Choroid plexus epithelial cell (primary cell): ENCODE measurements at regions not wholly inside any gene's neighbourhood (a gene's known extent, or its start where the extent isn't known, plus 50 kb on each side); places are given as distances from the start of the nearest gene placed in this dataset.

Experiments used
- DNase-seq: peaks from one replicate; pipeline ENCODE4 v3.0.0-alpha.2; 2010; ENCODE audit warnings: low read depth
- H3K4me3 ChIP-seq: 2 replicates; pipeline ENCODE4 v1.5.1; 2011; ENCODE audit warnings: low read depth, mild to moderate bottlenecking, control low read depth, low read length, moderate library complexity
- TF ChIP-seq, protein P1 (sequence below): conservative IDR thresholded peaks from 2 replicates; pipeline ENCODE4 v1.5.1; 2011; ENCODE audit warnings: low read depth, mild to moderate bottlenecking, control low read depth, inconsistent platforms, low read length, moderate library complexity

DNA sequence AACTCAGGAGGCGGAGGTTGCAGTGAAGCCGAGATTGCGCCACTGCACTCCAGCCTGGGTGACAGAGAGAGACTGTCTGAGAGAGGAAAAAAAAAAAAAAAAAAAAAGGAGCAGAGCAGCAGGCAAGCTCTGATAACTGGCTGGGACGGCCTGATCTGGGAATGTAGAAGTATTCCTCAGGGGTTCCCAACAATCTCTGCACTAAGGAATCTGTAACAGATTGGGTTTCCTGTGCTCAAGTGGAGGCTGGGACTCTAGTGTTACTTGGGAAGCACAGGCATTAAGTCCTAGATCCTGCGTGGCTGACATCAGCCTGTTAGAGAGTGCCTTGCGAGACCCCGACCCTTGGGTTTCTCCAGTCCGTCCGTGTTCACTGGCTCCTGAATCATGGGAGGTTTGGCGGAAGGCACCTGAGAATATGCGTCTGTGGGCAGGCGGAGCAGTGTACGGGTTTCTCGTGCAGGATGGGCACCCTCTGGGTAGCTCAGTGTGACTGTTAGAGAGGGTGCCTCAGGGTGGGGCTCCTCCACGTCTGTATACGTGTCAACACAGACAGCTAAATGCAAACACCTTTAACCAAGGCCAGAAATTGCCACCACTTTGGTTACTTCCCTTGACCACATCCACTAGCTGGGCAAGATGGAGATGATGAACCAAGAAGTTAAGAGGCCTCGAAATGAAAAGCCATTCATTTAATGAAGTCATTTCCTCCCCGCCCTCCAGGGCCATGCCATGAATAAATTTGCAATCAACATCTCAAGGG, 174.9 kb upstream of the RPL38 start:
- TF ChIP-seq, protein P1, sequence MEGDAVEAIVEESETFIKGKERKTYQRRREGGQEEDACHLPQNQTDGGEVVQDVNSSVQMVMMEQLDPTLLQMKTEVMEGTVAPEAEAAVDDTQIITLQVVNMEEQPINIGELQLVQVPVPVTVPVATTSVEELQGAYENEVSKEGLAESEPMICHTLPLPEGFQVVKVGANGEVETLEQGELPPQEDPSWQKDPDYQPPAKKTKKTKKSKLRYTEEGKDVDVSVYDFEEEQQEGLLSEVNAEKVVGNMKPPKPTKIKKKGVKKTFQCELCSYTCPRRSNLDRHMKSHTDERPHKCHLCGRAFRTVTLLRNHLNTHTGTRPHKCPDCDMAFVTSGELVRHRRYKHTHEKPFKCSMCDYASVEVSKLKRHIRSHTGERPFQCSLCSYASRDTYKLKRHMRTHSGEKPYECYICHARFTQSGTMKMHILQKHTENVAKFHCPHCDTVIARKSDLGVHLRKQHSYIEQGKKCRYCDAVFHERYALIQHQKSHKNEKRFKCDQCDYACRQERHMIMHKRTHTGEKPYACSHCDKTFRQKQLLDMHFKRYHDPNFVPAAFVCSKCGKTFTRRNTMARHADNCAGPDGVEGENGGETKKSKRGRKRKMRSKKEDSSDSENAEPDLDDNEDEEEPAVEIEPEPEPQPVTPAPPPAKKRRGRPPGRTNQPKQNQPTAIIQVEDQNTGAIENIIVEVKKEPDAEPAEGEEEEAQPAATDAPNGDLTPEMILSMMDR, result no peak
- DNase-seq, result no peak
- no peak overlapping the region for H3K4me3 ChIP-seq

DNA sequence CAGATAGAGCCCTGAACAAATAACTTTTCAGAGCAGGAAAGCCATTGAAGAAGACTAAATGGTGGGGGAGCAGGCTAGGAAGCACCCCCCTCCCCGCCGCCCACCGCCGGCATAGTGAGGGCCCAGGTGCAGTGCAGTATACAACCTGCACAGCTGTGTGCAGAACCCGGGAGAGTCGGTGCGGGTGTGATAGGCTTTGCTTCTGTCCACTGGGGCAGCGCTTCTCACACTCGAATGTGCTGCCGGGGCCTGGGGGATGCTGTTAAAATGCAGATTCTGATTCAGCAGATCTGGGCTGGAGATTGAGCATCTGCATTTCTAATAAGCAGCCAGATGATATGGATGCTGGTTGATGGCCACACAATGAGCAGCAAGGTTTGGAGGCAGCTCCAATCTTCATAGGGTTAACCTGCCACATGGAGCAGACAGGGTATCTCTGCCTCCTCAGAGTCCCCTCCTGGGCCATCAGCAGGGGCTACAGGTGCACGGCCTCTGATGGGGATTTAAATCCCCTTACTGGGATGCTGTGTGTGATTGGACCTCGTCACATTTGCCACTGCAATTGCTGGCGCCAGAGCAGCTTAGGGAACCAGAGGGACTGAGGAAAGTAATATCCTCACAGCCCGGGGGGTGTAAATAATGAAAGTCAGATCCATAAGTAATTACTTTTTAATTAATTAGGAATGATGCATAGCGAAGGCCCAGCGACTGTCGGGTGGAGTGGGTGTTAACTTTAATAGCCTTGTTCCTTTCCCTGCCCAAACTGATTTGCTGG, 172.0 kb upstream of the RPL38 start:
- H3K4me3 ChIP-seq, result no peak overlapping the region
- TF ChIP-seq, protein P1, result no peak
- no peak for DNase-seq

DNA sequence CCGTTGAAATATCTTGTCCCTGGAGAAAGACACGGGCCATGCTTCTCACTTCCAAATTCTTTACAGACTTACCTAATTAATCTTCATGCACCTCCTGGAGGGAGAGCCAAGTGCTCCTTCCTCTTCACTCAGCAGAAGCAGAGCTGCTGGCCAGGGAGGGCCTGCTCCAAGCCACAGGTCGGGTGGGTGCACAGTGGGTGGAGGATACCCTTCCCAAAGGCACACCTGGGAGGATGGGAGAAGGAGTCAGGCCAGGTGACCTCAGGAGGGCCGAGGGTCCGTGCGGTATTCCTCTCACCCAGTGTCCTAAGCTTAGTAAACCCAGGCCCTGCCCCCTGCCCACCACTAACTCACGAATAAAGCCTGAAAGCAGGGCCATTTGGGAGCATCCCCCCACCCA, 171.3 kb upstream of the RPL38 start:
- no peak for DNase-seq
- no peak overlapping the region for H3K4me3 ChIP-seq
- TF ChIP-seq, protein P1, result no peak

DNA sequence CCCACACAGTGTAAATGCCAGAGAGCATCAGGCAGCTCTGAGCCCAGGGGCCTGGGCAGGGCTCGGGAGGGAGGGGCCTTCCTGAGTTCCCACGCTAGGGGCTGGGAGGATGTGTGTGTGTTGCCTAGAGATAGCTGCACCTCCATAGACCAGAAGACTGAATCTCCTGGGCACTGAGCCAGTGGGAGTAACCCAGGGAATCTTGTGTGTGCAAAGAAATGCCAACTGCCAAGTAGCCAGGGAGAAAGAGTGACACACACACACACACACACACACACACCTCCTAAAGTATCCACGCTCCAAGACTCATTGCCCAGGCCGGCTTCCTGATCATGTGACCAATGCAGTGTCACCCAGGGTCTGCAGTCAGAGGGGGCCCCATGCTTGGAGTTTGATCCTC, 166.2 kb upstream of the RPL38 start:
- peak; percentile 11 for DNase-seq
- TF ChIP-seq, protein P1, result no peak
- H3K4me3 ChIP-seq, result no peak overlapping the region

GRCh38 chr17:74040291-74040690, 163.2 kb upstream of the RPL38 start:
- no peak for DNase-seq
- H3K4me3 ChIP-seq, result no peak overlapping the region
- TF ChIP-seq, protein P1, result no peak

DNA sequence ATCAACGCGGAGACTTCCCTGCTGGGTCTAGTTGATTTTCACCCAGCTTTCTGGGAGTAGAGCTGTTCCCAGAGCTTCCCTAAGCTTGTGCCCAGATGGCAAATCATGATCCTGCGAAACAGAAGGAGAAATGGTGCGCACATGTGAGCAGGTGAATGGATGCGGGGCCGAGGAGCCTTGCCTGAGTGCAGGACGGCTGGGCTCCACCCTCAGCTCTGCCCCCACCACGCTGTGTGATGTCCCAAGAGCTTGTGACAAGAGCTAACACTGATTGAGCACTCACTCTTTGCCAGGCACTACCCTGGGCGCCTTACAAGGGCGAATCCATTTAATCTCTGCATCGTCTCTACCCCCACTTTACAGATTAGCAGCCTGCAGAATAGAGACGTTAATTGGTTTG, 162.7 kb upstream of the RPL38 start:
- TF ChIP-seq, protein P1, result no peak
- DNase-seq, result no peak
- H3K4me3 ChIP-seq, result no peak overlapping the region
